ENCODE measurements at regions not wholly inside any gene's neighbourhood (a gene's known extent, or its start where the extent isn't known, plus 50 kb on each side); places are given as distances from the start of the nearest gene placed in this dataset.
"Not testable (repeated sequence)": the region's sequence is repeated elsewhere in the genome, so short reads cannot be mapped to it uniquely, and the experiment has no call there.

- Mint-ChIP-seq H3K4me3 (no peak overlapping the region), H3K36me3 (no peaks in the 10 kb centered on the region), H3K27me3 (ENCODE audit: low read depth) (no peaks in the 10 kb centered on the region), H3K4me1 (peaks cover 11% of the 10 kb centered on the region; the same call in 1 of the 2 replicates), H3K9me3 (no peaks in the 10 kb centered on the region), H3K27ac (no peak overlapping the region)
- DNase-seq (ENCODE audit: low spot score) (no peak), ATAC-seq (no peak)
- no peak for TF ChIP-seq HMGA2 (CRISPR knock-in tag; IDR thresholded peaks at IDR 0.05)
- no peak for TF ChIP-seq CREB1 (CRISPR knock-in tag; IDR thresholded peaks at IDR 0.05)
- no peak for TF ChIP-seq NR2C2 (CRISPR knock-in tag; IDR thresholded peaks at IDR 0.05)
- TF ChIP-seq SP1 (CRISPR knock-in tag; conservative IDR thresholded peaks at IDR 0.05): no peak
- no peak for TF ChIP-seq ZBTB43 (CRISPR knock-in tag; IDR thresholded peaks at IDR 0.05)
- TF ChIP-seq E2F5 (CRISPR knock-in tag; IDR thresholded peaks at IDR 0.05): no peak
- no peak for TF ChIP-seq ELF4 (CRISPR knock-in tag; IDR thresholded peaks at IDR 0.05; ENCODE audit: low read depth)
- ChIA-PET POLR2A (no interaction called here), CTCF (interaction anchor here (0.7 to 3.0 kb wide), 3 partner anchors 213 to 317 kb away, joined by 5 to 27 read pairs (median 11); no protein-coding TSS in a partner anchor)
Measured at GRCh38 chr19:34094960-34095359, 77.3 kb upstream of the LSM14A start.

- DNase-seq (ENCODE audit: low spot score); ATAC-seq; H3K9me3 Mint-ChIP-seq; H3K27ac Mint-ChIP-seq; POLR2A ChIA-PET; H3K27me3 Mint-ChIP-seq (ENCODE audit: low read depth); H3K36me3 Mint-ChIP-seq; H3K4me3 Mint-ChIP-seq: not testable (repeated sequence)
- peaks cover 11% of the 10 kb centered on the region; the same call in 1 of the 2 replicates for H3K4me1 Mint-ChIP-seq
- peak; percentile 73; the same call in 1 of the 2 replicates for TF ChIP-seq ZNF121 (CRISPR knock-in tag; IDR thresholded peaks at IDR 0.05)
- CTCF ChIA-PET: interaction anchor here (0.6 to 3.0 kb wide), 26 partner anchors 7 to 318 kb away, joined by 3 to 131 read pairs (median 6); partner anchors contain the start of gene KCTD15
Measured at GRCh38 chr19:34095411-34095810, 76.9 kb upstream of the LSM14A start.

- TF ChIP-seq CTCF (IDR thresholded peaks at IDR 0.05) (peak; percentile 62), ATF2 (CRISPR knock-in tag; IDR thresholded peaks at IDR 0.05; ENCODE audit: borderline replicate concordance, low read depth) (no peak)
- peak; percentile 76 for ATAC-seq
- Mint-ChIP-seq H3K27ac (no peak overlapping the region; the same call in 1 of the 2 replicates), H3K4me1 (peaks cover 11% of the 10 kb centered on the region; the same call in 1 of the 2 replicates), H3K4me3 (peak overlapping the region; percentile 56), H3K36me3 (no peaks in the 10 kb centered on the region), H3K27me3 (ENCODE audit: low read depth) (no peaks in the 10 kb centered on the region), H3K9me3 (no peaks in the 10 kb centered on the region)
- CTCF ChIA-PET: interaction anchor here (0.5 to 3.0 kb wide), 54 partner anchors 8 to 664 kb away, joined by 3 to 131 read pairs (median 5); partner anchors contain the start of gene KCTD15
- POLR2A ChIA-PET: interaction anchor here (1.3 kb wide), 1 partner anchor 298 kb away, joined by 3 read pairs; no protein-coding TSS in a partner anchor
- DNase-seq (ENCODE audit: low spot score): peak; percentile 16
Measured at GRCh38 chr19:34096020-34096915, 76.0 kb upstream of the LSM14A start.

GRCh38 chr19:34104096-34104495 is 68.2 kb upstream of the LSM14A start:
- Mint-ChIP-seq H3K4me1 (no peaks in the 10 kb centered on the region), H3K27me3 (ENCODE audit: low read depth) (no peaks in the 10 kb centered on the region), H3K27ac (no peak overlapping the region), H3K4me3 (no peak overlapping the region), H3K9me3 (no peaks in the 10 kb centered on the region), H3K36me3 (no peaks in the 10 kb centered on the region)
- ChIA-PET CTCF (interaction anchor here (0.6 to 4.9 kb wide), 5 partner anchors 8 to 326 kb away, joined by 3 to 20 read pairs (median 4); no protein-coding TSS in a partner anchor), POLR2A (interaction anchor here (0.6 kb wide), 1 partner anchor 57 kb away, joined by 3 read pairs; no protein-coding TSS in a partner anchor)
- ATAC-seq (no peak), DNase-seq (ENCODE audit: low spot score) (no peak)
- no peak for TF ChIP-seq ZNF317 (CRISPR knock-in tag; IDR thresholded peaks at IDR 0.05; ENCODE audit: borderline replicate concordance, low read depth)
- TF ChIP-seq FOXP4 (CRISPR knock-in tag; IDR thresholded peaks at IDR 0.05): no peak
- no peak for TF ChIP-seq IRF2 (CRISPR knock-in tag; IDR thresholded peaks at IDR 0.05; ENCODE audit: borderline replicate concordance, low read depth)
- TF ChIP-seq E2F4 (CRISPR knock-in tag; IDR thresholded peaks at IDR 0.05; ENCODE audit: borderline replicate concordance, low read depth): no peak
